ENCODE measurements at regions not wholly inside any gene's neighbourhood (a gene's known extent, or its start where the extent isn't known, plus 50 kb on each side); places are given as distances from the start of the nearest gene placed in this dataset.

GRCh38 chr2:83565181-83565580 is 893.9 kb downstream of the SUCLG1 start:
- H4K20me1 ChIP-seq (ENCODE audit: insufficient read depth, low read length, poor library complexity, severe bottlenecking), result no peaks in the 10 kb centered on the region
- no peak overlapping the region for H3K4me2 ChIP-seq (ENCODE audit: low read depth, low read length, poor library complexity, severe bottlenecking)
- H3K9me3 ChIP-seq (ENCODE audit: insufficient read depth, low read depth, low read length), result no peaks in the 10 kb centered on the region
- no peak overlapping the region for H2AFZ ChIP-seq (ENCODE audit: low read length)
- no peaks in the 10 kb centered on the region for H3K4me1 ChIP-seq (ENCODE audit: insufficient read depth, low read length, poor library complexity, severe bottlenecking)
- no peaks in the 10 kb centered on the region for H3K27me3 ChIP-seq (ENCODE audit: insufficient read depth, low read length, poor library complexity, severe bottlenecking)
- no peak overlapping the region for H3K4me3 ChIP-seq (ENCODE audit: low read length, poor library complexity, severe bottlenecking)
- H3F3A ChIP-seq (ENCODE audit: low read depth), result no peaks in the 10 kb centered on the region
- no peaks in the 10 kb centered on the region for H3K9me2 ChIP-seq (replicated peaks; ENCODE audit: low read depth, low read length)
- H3K36me3 ChIP-seq (ENCODE audit: insufficient read depth, low read length), result no peaks in the 10 kb centered on the region
- H3K79me2 ChIP-seq (ENCODE audit: insufficient read depth, low read length), result no peaks in the 10 kb centered on the region
- H3K9ac ChIP-seq (ENCODE audit: low read depth, low read length, poor library complexity, severe bottlenecking), result no peak overlapping the region
- TF ChIP-seq, protein P1, sequence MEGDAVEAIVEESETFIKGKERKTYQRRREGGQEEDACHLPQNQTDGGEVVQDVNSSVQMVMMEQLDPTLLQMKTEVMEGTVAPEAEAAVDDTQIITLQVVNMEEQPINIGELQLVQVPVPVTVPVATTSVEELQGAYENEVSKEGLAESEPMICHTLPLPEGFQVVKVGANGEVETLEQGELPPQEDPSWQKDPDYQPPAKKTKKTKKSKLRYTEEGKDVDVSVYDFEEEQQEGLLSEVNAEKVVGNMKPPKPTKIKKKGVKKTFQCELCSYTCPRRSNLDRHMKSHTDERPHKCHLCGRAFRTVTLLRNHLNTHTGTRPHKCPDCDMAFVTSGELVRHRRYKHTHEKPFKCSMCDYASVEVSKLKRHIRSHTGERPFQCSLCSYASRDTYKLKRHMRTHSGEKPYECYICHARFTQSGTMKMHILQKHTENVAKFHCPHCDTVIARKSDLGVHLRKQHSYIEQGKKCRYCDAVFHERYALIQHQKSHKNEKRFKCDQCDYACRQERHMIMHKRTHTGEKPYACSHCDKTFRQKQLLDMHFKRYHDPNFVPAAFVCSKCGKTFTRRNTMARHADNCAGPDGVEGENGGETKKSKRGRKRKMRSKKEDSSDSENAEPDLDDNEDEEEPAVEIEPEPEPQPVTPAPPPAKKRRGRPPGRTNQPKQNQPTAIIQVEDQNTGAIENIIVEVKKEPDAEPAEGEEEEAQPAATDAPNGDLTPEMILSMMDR (conservative IDR thresholded peaks at IDR 0.05; ENCODE audit: low read length), result no peak
- no peak for TF ChIP-seq EZH2phosphoT487 (IDR thresholded peaks at IDR 0.05; ENCODE audit: borderline replicate concordance)

GRCh38 chr2:83561592-83561991 is 897.5 kb downstream of the SUCLG1 start:
- no peak overlapping the region for H2AFZ ChIP-seq (ENCODE audit: low read length)
- TF ChIP-seq, protein P1 (conservative IDR thresholded peaks at IDR 0.05; ENCODE audit: low read length), result no peak
- no peak for TF ChIP-seq EZH2phosphoT487 (IDR thresholded peaks at IDR 0.05; ENCODE audit: borderline replicate concordance)
- H3K4me1 ChIP-seq (ENCODE audit: insufficient read depth, low read length, poor library complexity, severe bottlenecking), result no peaks in the 10 kb centered on the region
- no peaks in the 10 kb centered on the region for H3K36me3 ChIP-seq (ENCODE audit: insufficient read depth, low read length)
- H3F3A ChIP-seq (ENCODE audit: low read depth), result no peaks in the 10 kb centered on the region
- H3K9me3 ChIP-seq (ENCODE audit: insufficient read depth, low read depth, low read length), result no peaks in the 10 kb centered on the region; the same call in 1 of the 2 replicates
- no peak overlapping the region for H3K9ac ChIP-seq (ENCODE audit: low read depth, low read length, poor library complexity, severe bottlenecking)
- no peak overlapping the region for H3K4me3 ChIP-seq (ENCODE audit: low read length, poor library complexity, severe bottlenecking)
- H3K27me3 ChIP-seq (ENCODE audit: insufficient read depth, low read length, poor library complexity, severe bottlenecking), result no peaks in the 10 kb centered on the region
- H3K9me2 ChIP-seq (replicated peaks; ENCODE audit: low read depth, low read length), result no peaks in the 10 kb centered on the region
- no peaks in the 10 kb centered on the region for H3K79me2 ChIP-seq (ENCODE audit: insufficient read depth, low read length)
- no peak overlapping the region for H3K4me2 ChIP-seq (ENCODE audit: low read depth, low read length, poor library complexity, severe bottlenecking)
- no peaks in the 10 kb centered on the region for H4K20me1 ChIP-seq (ENCODE audit: insufficient read depth, low read length, poor library complexity, severe bottlenecking)

DNA sequence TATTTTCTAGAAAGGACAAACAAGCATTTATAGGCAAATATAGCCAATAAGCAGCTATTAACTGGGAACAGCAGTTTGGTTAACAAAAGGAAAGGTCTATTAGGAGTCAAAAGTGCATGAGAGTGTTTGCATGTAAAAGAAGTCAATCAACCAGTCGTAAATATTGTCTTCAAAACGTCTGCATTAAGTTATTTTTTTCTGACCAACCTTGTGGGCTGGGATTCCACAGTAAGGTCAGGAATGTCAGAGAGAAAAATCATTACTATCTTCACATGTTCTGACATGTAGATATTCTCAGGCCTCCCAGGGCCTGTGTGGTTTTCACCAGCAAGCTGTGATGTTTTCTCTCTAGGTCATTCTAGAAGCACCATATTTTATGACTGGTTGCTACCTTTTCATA is 922.5 kb downstream of the SUCLG1 start:
- H3K9me2 ChIP-seq (replicated peaks; ENCODE audit: low read depth, low read length), result no peaks in the 10 kb centered on the region
- H4K20me1 ChIP-seq (ENCODE audit: insufficient read depth, low read length, poor library complexity, severe bottlenecking), result no peaks in the 10 kb centered on the region
- no peak overlapping the region for H3K9ac ChIP-seq (ENCODE audit: low read depth, low read length, poor library complexity, severe bottlenecking)
- H3K4me1 ChIP-seq (ENCODE audit: insufficient read depth, low read length, poor library complexity, severe bottlenecking), result no peaks in the 10 kb centered on the region
- H3K36me3 ChIP-seq (ENCODE audit: insufficient read depth, low read length), result no peaks in the 10 kb centered on the region
- H3K79me2 ChIP-seq (ENCODE audit: insufficient read depth, low read length), result no peaks in the 10 kb centered on the region
- TF ChIP-seq, protein P1 (conservative IDR thresholded peaks at IDR 0.05; ENCODE audit: low read length), result no peak
- no peak for TF ChIP-seq EZH2phosphoT487 (IDR thresholded peaks at IDR 0.05; ENCODE audit: borderline replicate concordance)
- H3K4me2 ChIP-seq (ENCODE audit: low read depth, low read length, poor library complexity, severe bottlenecking), result no peak overlapping the region
- H2AFZ ChIP-seq (ENCODE audit: low read length), result no peak overlapping the region
- H3K27me3 ChIP-seq (ENCODE audit: insufficient read depth, low read length, poor library complexity, severe bottlenecking), result no peaks in the 10 kb centered on the region
- H3K4me3 ChIP-seq (ENCODE audit: low read length, poor library complexity, severe bottlenecking), result no peak overlapping the region
- no peaks in the 10 kb centered on the region for H3K9me3 ChIP-seq (ENCODE audit: insufficient read depth, low read depth, low read length)
- no peaks in the 10 kb centered on the region for H3F3A ChIP-seq (ENCODE audit: low read depth)

Measured in Loucy (cell line).